Lower leg skin (tissue), 3 donors: ENCODE measurements at regions not wholly inside any gene's neighbourhood (a gene's known extent, or its start where the extent isn't known, plus 50 kb on each side); places are given as distances from the start of the nearest gene placed in this dataset.

Experiments used
- CTCF ChIP-seq, 3 donors: fragments of 450-650 bp; IDR thresholded peaks; one replicate each; pipeline ENCODE4 v1.5.1; 2016; ENCODE audit warnings: antibody characterized with exemption in 3 of 3, mild to moderate bottlenecking in 3 of 3, moderate library complexity in 2 of 3
- POLR2A ChIP-seq, 2 donors: fragments of 450-650 bp; IDR thresholded peaks; one replicate each; pipeline ENCODE4 v1.6.1; 2016 to 2017; ENCODE audit warnings: antibody characterized with exemption in 2 of 2, mild to moderate bottlenecking in 1 of 2, moderate library complexity in 1 of 2

- TF ChIP-seq CTCF (IDR thresholded peaks at IDR 0.05), result no peak
- TF ChIP-seq POLR2A (IDR thresholded peaks at IDR 0.05), result no peak
Measured at GRCh38 chr7:41378156-41378555, 324.7 kb downstream of the INHBA start.
